HepG2 (cell line): ENCODE measurements at regions not wholly inside any gene's neighbourhood (a gene's known extent, or its start where the extent isn't known, plus 50 kb on each side); places are given as distances from the start of the nearest gene placed in this dataset.

Experiments used
- ATAC-seq: fragments of 200-7000 bp; cut with Tn5 transposase; 3 replicates; pipeline ENCODE4 v1.9.1; 2020; ENCODE audit warnings: mild to moderate bottlenecking, moderate library complexity
- BruUV-seq: library from RNA; stranded (reverse); fragments of 400-500 nt; replicated peaks from 2 replicates; lab custom pipeline; 2021; lab: Mats Ljungman, UMichigan
- CTCF ChIA-PET: fragments of 300-600 bp; formaldehyde crosslinking; extraction: SDS; loops from one replicate; lab custom pipeline; 2021; ENCODE audit warnings: low total read pairs, inconsistent platforms, low intra/inter-chr PET ratio; lab: Yijun Ruan, JAX
- POLR2A ChIA-PET: fragments of 350-600 bp; sonication (Branson Sonifier 250); formaldehyde crosslinking; loops from one replicate; lab custom pipeline; 2020; ENCODE audit warnings: antibody characterized with exemption, inconsistent platforms; lab: Yijun Ruan, JAX
- DNase-seq: peaks from one replicate; pipeline ENCODE4 v3.0.0-alpha.2; 2015; ENCODE audit warnings: low spot score
- FAIRE-seq: peaks from 3 replicates; lab custom pipeline; 2011; peaks lifted over from hg19 to GRCh38; lab: Jason Lieb, UNC
- H2AFZ ChIP-seq: one replicate; pipeline ENCODE4 v1.6.1; 2011; ENCODE audit warnings: low read length, inconsistent platforms
- H3K27ac ChIP-seq: fragments of 300-600 bp; 3 replicates; pipeline ENCODE4 v1.8.0; 2011; ENCODE audit warnings: mixed run types, mild to moderate bottlenecking, mixed read lengths, low read length, inconsistent platforms; ENCODE audit not compliant: insufficient read depth; ENCODE audit errors: extremely low read length
- H3K27me3 ChIP-seq, 2 experiments: fragments of 200-600 bp in 1 of 2; 2 replicates in 1 of 2; 3 replicates in 1 of 2; pipeline versions ENCODE4 v1.6.0 to v1.8.0; 2011; ENCODE audit warnings: low read length in 2 of 2, mild to moderate bottlenecking in 2 of 2, moderate library complexity in 2 of 2, inconsistent platforms in 1 of 2; ENCODE audit not compliant: insufficient read depth in 2 of 2, control insufficient read depth in 1 of 2
- H3K36me3 ChIP-seq, 2 experiments: fragments of 200-600 bp in 1 of 2; replicated peaks in 1 of 2; 2 replicates in 1 of 2; 3 replicates in 1 of 2; pipeline versions ENCODE4 v1.5.1 to v1.8.0; 2011; ENCODE audit warnings: low read length in 2 of 2, inconsistent platforms in 1 of 2; ENCODE audit not compliant: insufficient read depth in 2 of 2, control insufficient read depth in 1 of 2
- H3K4me1 ChIP-seq: 2 replicates; pipeline ENCODE4 v1.5.1; 2012; ENCODE audit warnings: low read length, inconsistent platforms; ENCODE audit not compliant: insufficient read depth
- H3K4me2 ChIP-seq: 2 replicates; pipeline ENCODE4 v1.6.0; 2011; ENCODE audit warnings: low read depth, low read length, inconsistent platforms
- H3K4me3 ChIP-seq, 3 experiments: fragments of 200-600 bp in 1 of 3; sonication (generic), shearing (Covaris generic) in 1 of 3; replicated peaks in 1 of 3; 2 replicates each; pipeline ENCODE4 v1.5.1; 2011 to 2016; ENCODE audit warnings: low read length in 3 of 3, inconsistent platforms in 2 of 3, low read depth in 2 of 3, mild to moderate bottlenecking in 2 of 3, control low read depth in 1 of 3, mixed read lengths in 1 of 3; ENCODE audit not compliant: insufficient read depth in 1 of 3
- H3K79me2 ChIP-seq: one replicate; pipeline ENCODE4 v1.6.1; 2011; ENCODE audit warnings: low read length, inconsistent platforms; ENCODE audit not compliant: insufficient read depth
- H3K9ac ChIP-seq: 2 replicates; pipeline ENCODE4 v1.6.0; 2011; ENCODE audit warnings: mild to moderate bottlenecking, low read depth, low read length, inconsistent platforms; ENCODE audit not compliant: insufficient read depth
- H3K9me3 ChIP-seq: 2 replicates; pipeline ENCODE4 v1.5.1; 2012; ENCODE audit warnings: mild to moderate bottlenecking, low read length
- H4K20me1 ChIP-seq: 2 replicates; pipeline ENCODE4 v1.6.0; 2011; ENCODE audit warnings: inconsistent platforms, mild to moderate bottlenecking, low read length, moderate library complexity; ENCODE audit not compliant: insufficient read depth
- EP300 ChIP-seq, 3 experiments: sonication (generic) in 1 of 3; formaldehyde crosslinking in 1 of 3; IDR thresholded peaks; 2 replicates each; pipeline versions ENCODE4 v1.5.1 to v1.6.1; 2011 to 2020; ENCODE audit warnings: low read depth in 2 of 3, low read length in 2 of 3, borderline replicate concordance in 1 of 3, improper control_type of control experiment in 1 of 3, mild to moderate bottlenecking in 1 of 3, missing genetic modification reagents in 1 of 3, moderate library complexity in 1 of 3
- FOXA1 ChIP-seq, 2 experiments: fragments of 450-650 bp in 1 of 2; sonication (generic) in 1 of 2; formaldehyde crosslinking in 1 of 2; IDR thresholded peaks; 2 replicates each; pipeline versions ENCODE4 v1.4.0 to v1.6.1; 2016 to 2020; ENCODE audit warnings: missing genetic modification reagents in 1 of 2
- JUN ChIP-seq: sonication (generic); formaldehyde crosslinking; IDR thresholded peaks from 2 replicates; pipeline ENCODE4 v1.4.0; 2020; ENCODE audit warnings: mild to moderate bottlenecking, missing genetic modification reagents
- KAT7 ChIP-seq: IDR thresholded peaks from 2 replicates; pipeline ENCODE4 v1.6.1; 2018; ENCODE audit warnings: borderline replicate concordance, missing compliant biosample characterization
- NCOA2 ChIP-seq: sonication (generic); formaldehyde crosslinking; IDR thresholded peaks from 2 replicates; pipeline ENCODE4 v1.8.0; 2022; ENCODE audit warnings: inconsistent platforms
- PHF21A ChIP-seq: sonication (generic); formaldehyde crosslinking; IDR thresholded peaks from 2 replicates; pipeline ENCODE4 v1.5.0; 2020; ENCODE audit warnings: mild to moderate bottlenecking, missing genetic modification reagents
- RARA ChIP-seq: IDR thresholded peaks from 2 replicates; pipeline ENCODE4 v1.6.1; 2016; ENCODE audit warnings: missing genetic modification reagents, missing compliant biosample characterization
- STAG1 ChIP-seq: sonication (generic); formaldehyde crosslinking; IDR thresholded peaks from 2 replicates; pipeline ENCODE4 v1.4.0; 2020; ENCODE audit warnings: missing genetic modification reagents
- ZNF550 ChIP-seq: sonication (generic); formaldehyde crosslinking; IDR thresholded peaks from 2 replicates; pipeline ENCODE4 v1.4.0; 2020; ENCODE audit warnings: mild to moderate bottlenecking, missing genetic modification reagents, borderline replicate concordance
- ZNF678 ChIP-seq: sonication (generic); formaldehyde crosslinking; IDR thresholded peaks from 2 replicates; pipeline ENCODE4 v1.4.0; 2020; ENCODE audit warnings: mild to moderate bottlenecking, missing genetic modification reagents
- WGBS: methylation state at CpG from one replicate; pipeline ENCODE4 v1.1.6; 2017; ENCODE audit warnings: low lambda C conversion rate; 5-methylcytosine and 5-hydroxymethylcytosine counted together
- in situ Hi-C: cut with HindIII; loops from 2 replicates; pipeline ENCODE4 v1.10.0; 2017; ENCODE audit warnings: low pct_unique_long_range_greater_than_20kb; ENCODE audit not compliant: extremely low pct_ligation_motif_present
- intact Hi-C: fragments of 100-400 bp; cut with micrococcal nuclease; formaldehyde crosslinking; loops from one replicate; pipeline ENCODE4 v1.10.0; 2022; ENCODE audit not compliant: unreplicated experiment
- TF ChIP-seq, protein P1 (sequence below): sonication (generic); formaldehyde crosslinking; IDR thresholded peaks from 2 replicates; pipeline ENCODE4 v1.5.1; 2020; ENCODE audit warnings: missing genetic modification reagents, mild to moderate bottlenecking, borderline replicate concordance
- TF ChIP-seq, protein P2 (sequence below): sonication (generic); formaldehyde crosslinking; IDR thresholded peaks from 2 replicates; pipeline ENCODE4 v1.8.0; 2023; ENCODE audit warnings: mild to moderate bottlenecking, missing genetic modification reagents
- TF ChIP-seq, protein P3 (sequence below): sonication (generic); formaldehyde crosslinking; IDR thresholded peaks from 2 replicates; pipeline ENCODE4 v1.5.0; 2020; ENCODE audit warnings: mild to moderate bottlenecking, low read depth, missing genetic modification reagents, borderline replicate concordance
- TF ChIP-seq, protein P4 (sequence below): sonication (generic); formaldehyde crosslinking; IDR thresholded peaks from 2 replicates; pipeline ENCODE4 v1.4.0; 2020; ENCODE audit warnings: mild to moderate bottlenecking, missing genetic modification reagents

DNA sequence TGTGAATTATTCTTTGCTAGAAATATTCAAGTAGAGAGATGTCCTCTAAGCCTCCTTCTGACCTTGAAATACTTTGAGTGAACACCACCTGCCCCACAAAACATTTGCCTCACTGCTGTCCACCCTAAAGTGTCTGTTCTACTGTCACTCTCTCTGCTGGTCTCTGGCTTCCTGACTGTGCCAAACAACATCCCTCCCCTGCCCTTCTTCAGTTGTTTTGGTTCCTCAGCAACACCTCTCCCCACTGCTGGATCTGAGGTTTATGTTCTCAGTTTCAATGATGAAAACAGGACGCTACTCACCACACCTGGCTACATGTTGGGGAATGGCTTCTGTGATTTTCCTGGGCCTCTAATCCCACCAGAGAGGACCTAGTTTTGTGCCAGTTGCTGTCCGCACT lies 456.9 kb downstream of the BCOR start (continued):
- TF ChIP-seq, protein P1, sequence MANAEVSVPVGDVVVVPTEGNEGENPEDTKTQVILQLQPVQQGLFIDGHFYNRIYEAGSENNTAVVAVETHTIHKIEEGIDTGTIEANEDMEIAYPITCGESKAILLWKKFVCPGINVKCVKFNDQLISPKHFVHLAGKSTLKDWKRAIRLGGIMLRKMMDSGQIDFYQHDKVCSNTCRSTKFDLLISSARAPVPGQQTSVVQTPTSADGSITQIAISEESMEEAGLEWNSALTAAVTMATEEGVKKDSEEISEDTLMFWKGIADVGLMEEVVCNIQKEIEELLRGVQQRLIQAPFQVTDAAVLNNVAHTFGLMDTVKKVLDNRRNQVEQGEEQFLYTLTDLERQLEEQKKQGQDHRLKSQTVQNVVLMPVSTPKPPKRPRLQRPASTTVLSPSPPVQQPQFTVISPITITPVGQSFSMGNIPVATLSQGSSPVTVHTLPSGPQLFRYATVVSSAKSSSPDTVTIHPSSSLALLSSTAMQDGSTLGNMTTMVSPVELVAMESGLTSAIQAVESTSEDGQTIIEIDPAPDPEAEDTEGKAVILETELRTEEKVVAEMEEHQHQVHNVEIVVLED (CRISPR knock-in tag), result no peak
- TF ChIP-seq, protein P2, sequence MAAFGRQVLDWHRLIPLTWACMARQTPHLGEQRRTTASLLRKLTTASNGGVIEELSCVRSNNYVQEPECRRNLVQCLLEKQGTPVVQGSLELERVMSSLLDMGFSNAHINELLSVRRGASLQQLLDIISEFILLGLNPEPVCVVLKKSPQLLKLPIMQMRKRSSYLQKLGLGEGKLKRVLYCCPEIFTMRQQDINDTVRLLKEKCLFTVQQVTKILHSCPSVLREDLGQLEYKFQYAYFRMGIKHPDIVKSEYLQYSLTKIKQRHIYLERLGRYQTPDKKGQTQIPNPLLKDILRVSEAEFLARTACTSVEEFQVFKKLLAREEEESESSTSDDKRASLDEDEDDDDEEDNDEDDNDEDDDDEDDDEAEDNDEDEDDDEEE (CRISPR knock-in tag), result no peak
- TF ChIP-seq STAG1, result no peak
- no peak for TF ChIP-seq ZNF678 (CRISPR knock-in tag)
- TF ChIP-seq KAT7, result no peak
- no peak for TF ChIP-seq PHF21A (CRISPR knock-in tag)

DNA sequence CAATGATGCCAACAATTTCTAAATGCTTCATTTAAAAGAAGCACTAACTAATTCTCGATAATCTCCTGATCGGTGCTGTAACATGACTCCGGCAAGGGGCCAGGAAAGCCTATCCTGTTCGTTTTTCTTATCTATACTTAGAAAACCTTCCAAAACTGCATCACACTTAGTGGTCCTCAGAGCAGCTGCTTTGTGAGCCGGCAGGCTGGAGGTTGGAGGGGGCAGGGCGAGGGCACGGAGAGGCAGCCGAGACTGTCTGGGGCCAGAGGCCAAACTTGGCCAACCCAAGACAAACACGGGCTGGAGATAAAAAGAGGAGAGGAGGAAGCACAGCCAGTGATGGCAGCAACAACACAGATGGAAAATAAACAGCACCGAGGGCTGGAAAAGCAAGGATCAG lies 455.7 kb downstream of the BCOR start:
- POLR2A ChIA-PET, result no interaction called here

More for the DNA sequence above, 455.7 kb downstream of the BCOR start:
- H3K4me1 ChIP-seq, result peaks cover 12% of the 10 kb centered on the region
- H3K27ac ChIP-seq, result no peak overlapping the region
- no peak overlapping the region for H3K9ac ChIP-seq
- H3K4me3 ChIP-seq, result no peak overlapping the region
- BruUV-seq, result no TSS peak
- FAIRE-seq (peak; percentile 39), DNase-seq (peak; percentile 11), ATAC-seq (peak; percentile 73)
- H4K20me1 ChIP-seq, result no peaks in the 10 kb centered on the region
- no peak overlapping the region for H2AFZ ChIP-seq
- TF ChIP-seq FOXA1 (IDR thresholded peaks at IDR 0.05) (no peak), FOXA1 (CRISPR knock-in tag; IDR thresholded peaks at IDR 0.05) (0 out of 2 replicates have a peak, but pooled peaks have one; percentile 7), ZNF550 (CRISPR knock-in tag) (no peak), RARA (CRISPR knock-in tag) (0 out of 2 replicates have a peak, but pooled peaks have one; percentile 7), JUN (CRISPR knock-in tag) (no peak), EP300 (IDR thresholded peaks at IDR 0.05; ENCODE audit: low read depth in 2 of 2, low read length in 2 of 2) (0 out of 4 replicates have a peak, but pooled peaks of 1 of the 2 experiments have one; percentile 10), EP300 (CRISPR knock-in tag; IDR thresholded peaks at IDR 0.05; ENCODE audit: borderline replicate concordance) (no peak), NCOA2 (no peak)
- TF ChIP-seq, protein P3, sequence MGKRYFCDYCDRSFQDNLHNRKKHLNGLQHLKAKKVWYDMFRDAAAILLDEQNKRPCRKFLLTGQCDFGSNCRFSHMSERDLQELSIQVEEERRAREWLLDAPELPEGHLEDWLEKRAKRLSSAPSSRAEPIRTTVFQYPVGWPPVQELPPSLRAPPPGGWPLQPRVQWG (CRISPR knock-in tag), result no peak
- TF ChIP-seq, protein P4, sequence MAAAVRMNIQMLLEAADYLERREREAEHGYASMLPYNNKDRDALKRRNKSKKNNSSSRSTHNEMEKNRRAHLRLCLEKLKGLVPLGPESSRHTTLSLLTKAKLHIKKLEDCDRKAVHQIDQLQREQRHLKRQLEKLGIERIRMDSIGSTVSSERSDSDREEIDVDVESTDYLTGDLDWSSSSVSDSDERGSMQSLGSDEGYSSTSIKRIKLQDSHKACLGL (CRISPR knock-in tag), result no peak
- no peaks in the 10 kb centered on the region for H3K79me2 ChIP-seq
- no peaks in the 10 kb centered on the region for H3K36me3 ChIP-seq
- intact Hi-C loops, result no loop called here
- 0 out of 2 replicates have a peak overlapping the region, but pooled peaks have one; percentile 12 for H3K4me2 ChIP-seq
- H3K27me3 ChIP-seq, result no peaks in the 10 kb centered on the region
- in situ Hi-C loops, result no loop called here
- 3% methylated on average over 10 of the region's 10 CpGs for WGBS
- H3K9me3 ChIP-seq, result no peaks in the 10 kb centered on the region
- CTCF ChIA-PET, result no interaction called here
